PC-9 (cell line): ENCODE measurements at regions not wholly inside any gene's neighbourhood (a gene's known extent, or its start where the extent isn't known, plus 50 kb on each side); places are given as distances from the start of the nearest gene placed in this dataset.

ENCODE experiments used
- BruUV-seq: library from RNA; stranded (reverse); fragments of 400-500 nt; replicated peaks from 2 replicates; lab custom pipeline; 2021; lab: Mats Ljungman, UMichigan
- CTCF ChIA-PET: fragments of 300-600 bp; sonication (Branson Sonifier 250); formaldehyde crosslinking; loops from one replicate; lab custom pipeline; 2022; ENCODE audit warnings: antibody characterized with exemption; lab: Charles Lee
- POLR2A ChIA-PET: fragments of 300-600 bp; sonication (Branson Sonifier 250); formaldehyde crosslinking; loops from one replicate; lab custom pipeline; 2022; ENCODE audit warnings: antibody characterized with exemption; ENCODE audit not compliant: unreplicated experiment; lab: Charles Lee
- DNase-seq, 2 experiments: peaks; one replicate each; pipeline versions ENCODE4 v3.0.0 to v3.0.0-alpha.2; 2015 to 2022; ENCODE audit warnings: mixed read lengths in 1 of 2
- H2AFZ ChIP-seq: fragments of 200-600 bp; sonication (generic); 2 replicates; pipeline ENCODE4 v1.8.1; 2017; ENCODE audit warnings: antibody characterized with exemption
- H3F3A ChIP-seq: fragments of 200-600 bp; sonication (generic); 2 replicates; pipeline ENCODE4 v1.8.1; 2017; ENCODE audit warnings: antibody characterized with exemption, mild to moderate bottlenecking, low read depth; ENCODE audit not compliant: insufficient read depth
- H3K27ac ChIP-seq: fragments of 200-600 bp; sonication (generic); 2 replicates; pipeline ENCODE4 v1.6.1; 2016; ENCODE audit warnings: mixed run types
- H3K27me3 ChIP-seq: fragments of 200-600 bp; sonication (generic); 2 replicates; pipeline ENCODE4 v1.6.1; 2016; ENCODE audit warnings: low read depth, mixed run types; ENCODE audit not compliant: insufficient read depth
- H3K36me3 ChIP-seq: fragments of 200-600 bp; sonication (generic); 2 replicates; pipeline ENCODE4 v1.6.1; 2016; ENCODE audit warnings: low read depth, mixed run types
- H3K4me1 ChIP-seq: fragments of 200-600 bp; sonication (generic); replicated peaks from 2 replicates; pipeline ENCODE4 v1.6.1; 2016; ENCODE audit warnings: mixed run types; ENCODE audit not compliant: insufficient read depth
- H3K4me2 ChIP-seq: fragments of 200-600 bp; sonication (generic); 2 replicates; pipeline ENCODE4 v1.6.1; 2017; ENCODE audit warnings: mixed run types
- H3K4me3 ChIP-seq: fragments of 200-600 bp; sonication (generic); 2 replicates; pipeline ENCODE4 v1.6.1; 2016; ENCODE audit warnings: mixed run types
- H3K79me2 ChIP-seq: fragments of 200-600 bp; sonication (generic); 2 replicates; pipeline ENCODE4 v1.6.1; 2017; ENCODE audit warnings: low read depth, mixed run types
- H3K9me2 ChIP-seq: fragments of 200-600 bp; sonication (generic); 2 replicates; pipeline ENCODE4 v1.8.1; 2017; ENCODE audit warnings: mild to moderate bottlenecking; ENCODE audit not compliant: insufficient read depth
- H3K9me3 ChIP-seq: fragments of 200-600 bp; sonication (generic); 2 replicates; pipeline ENCODE4 v1.8.1; 2016; ENCODE audit warnings: low read depth; ENCODE audit not compliant: insufficient read depth
- H4K20me1 ChIP-seq: fragments of 200-600 bp; sonication (generic); 2 replicates; pipeline ENCODE4 v1.8.1; 2017; ENCODE audit not compliant: insufficient read depth
- EZH2 ChIP-seq: fragments of 200-600 bp; sonication (generic); IDR thresholded peaks from 2 replicates; pipeline ENCODE4 v1.8.0; 2017; ENCODE audit warnings: antibody characterized with exemption, low read depth
- intact Hi-C: fragments of 100-400 bp; cut with micrococcal nuclease; formaldehyde crosslinking; loops from one replicate; pipeline ENCODE4 v1.10.0; 2022; ENCODE audit not compliant: unreplicated experiment
- TF ChIP-seq, protein P1 (sequence below): fragments of 200-600 bp; sonication (generic); conservative IDR thresholded peaks from 2 replicates; pipeline ENCODE4 v1.6.1; 2017; ENCODE audit warnings: mixed run types, antibody characterized with exemption, mild to moderate bottlenecking, moderate library complexity

- peaks cover 7% of the 10 kb centered on the region; the same call in 1 of the 2 replicates for H3K9me3 ChIP-seq
- no peaks in the 10 kb centered on the region for H3K27me3 ChIP-seq
- no peak overlapping the region for H3K4me3 ChIP-seq
- no peak for DNase-seq
- H3K27ac ChIP-seq, result no peak overlapping the region
- H3K4me1 ChIP-seq, result peaks cover 9% of the 10 kb centered on the region
- no peaks in the 10 kb centered on the region for H3K36me3 ChIP-seq
- ChIA-PET POLR2A (no interaction called here), CTCF (no interaction called here)
- H3K9me2 ChIP-seq, result no peaks in the 10 kb centered on the region
- TF ChIP-seq, protein P1, sequence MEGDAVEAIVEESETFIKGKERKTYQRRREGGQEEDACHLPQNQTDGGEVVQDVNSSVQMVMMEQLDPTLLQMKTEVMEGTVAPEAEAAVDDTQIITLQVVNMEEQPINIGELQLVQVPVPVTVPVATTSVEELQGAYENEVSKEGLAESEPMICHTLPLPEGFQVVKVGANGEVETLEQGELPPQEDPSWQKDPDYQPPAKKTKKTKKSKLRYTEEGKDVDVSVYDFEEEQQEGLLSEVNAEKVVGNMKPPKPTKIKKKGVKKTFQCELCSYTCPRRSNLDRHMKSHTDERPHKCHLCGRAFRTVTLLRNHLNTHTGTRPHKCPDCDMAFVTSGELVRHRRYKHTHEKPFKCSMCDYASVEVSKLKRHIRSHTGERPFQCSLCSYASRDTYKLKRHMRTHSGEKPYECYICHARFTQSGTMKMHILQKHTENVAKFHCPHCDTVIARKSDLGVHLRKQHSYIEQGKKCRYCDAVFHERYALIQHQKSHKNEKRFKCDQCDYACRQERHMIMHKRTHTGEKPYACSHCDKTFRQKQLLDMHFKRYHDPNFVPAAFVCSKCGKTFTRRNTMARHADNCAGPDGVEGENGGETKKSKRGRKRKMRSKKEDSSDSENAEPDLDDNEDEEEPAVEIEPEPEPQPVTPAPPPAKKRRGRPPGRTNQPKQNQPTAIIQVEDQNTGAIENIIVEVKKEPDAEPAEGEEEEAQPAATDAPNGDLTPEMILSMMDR, result no peak
- TF ChIP-seq EZH2, result no peak
- intact Hi-C loops, result no loop called here
- no peaks in the 10 kb centered on the region for H3K79me2 ChIP-seq
- no peaks in the 10 kb centered on the region for H4K20me1 ChIP-seq
- peaks cover 3% of the 10 kb centered on the region; the same call in 1 of the 2 replicates for H3F3A ChIP-seq
- BruUV-seq, result no TSS peak
- no peak overlapping the region for H3K4me2 ChIP-seq
- no peak overlapping the region for H2AFZ ChIP-seq
Observed at GRCh38 chr3:159413319-159413718, 575.3 kb upstream of the IL12A start.

GRCh38 chr3:159416856-159417255 is 571.8 kb upstream of the IL12A start:
- peaks cover 17% of the 10 kb centered on the region for H3F3A ChIP-seq
- ChIA-PET CTCF (no interaction called here), POLR2A (interaction anchor here (0.9 to 1.0 kb wide), 2 partner anchors 42 to 346 kb away, joined by 7 read pairs; no protein-coding TSS in a partner anchor)
- no peaks in the 10 kb centered on the region for H3K27me3 ChIP-seq
- H3K27ac ChIP-seq, result no peak overlapping the region
- H3K9me2 ChIP-seq, result no peaks in the 10 kb centered on the region
- no TSS peak for BruUV-seq
- no peak overlapping the region for H3K4me3 ChIP-seq
- no peak overlapping the region for H3K4me2 ChIP-seq
- H3K79me2 ChIP-seq, result no peaks in the 10 kb centered on the region
- no peak for TF ChIP-seq EZH2
- TF ChIP-seq, protein P1, result no peak
- intact Hi-C loops, result loop anchor here (5.0 kb wide), 2 partner anchors 395 to 980 kb away; partner anchors contain the start of genes IFT80 and SMC4
- DNase-seq, result peak in 1 of 2 experiments; percentile 24
- no peaks in the 10 kb centered on the region for H3K9me3 ChIP-seq
- no peaks in the 10 kb centered on the region for H3K36me3 ChIP-seq
- no peaks in the 10 kb centered on the region for H4K20me1 ChIP-seq
- H2AFZ ChIP-seq, result no peak overlapping the region
- peaks cover 26% of the 10 kb centered on the region for H3K4me1 ChIP-seq

DNA sequence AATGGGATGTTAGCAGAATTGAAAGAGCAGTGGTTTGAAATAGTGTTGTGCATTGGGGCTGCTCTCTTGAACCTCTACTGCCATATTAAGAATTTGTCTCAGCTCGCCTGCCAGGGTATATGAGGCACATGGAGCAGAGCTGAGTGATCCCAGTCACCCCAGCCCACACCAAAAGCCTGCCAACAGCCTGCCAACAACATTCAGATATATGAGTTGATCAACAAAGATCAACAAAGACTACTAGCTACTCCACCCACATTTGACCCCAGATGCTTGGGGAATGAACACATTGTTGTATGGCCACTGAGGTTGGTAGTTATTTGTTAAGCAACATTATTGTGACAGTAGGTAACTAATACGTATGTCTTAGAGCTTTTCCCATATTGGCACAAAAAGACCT is 570.9 kb upstream of the IL12A start:
- no TSS peak for BruUV-seq
- peaks cover 17% of the 10 kb centered on the region for H3F3A ChIP-seq
- CTCF ChIA-PET, result no interaction called here
- H3K27me3 ChIP-seq, result no peaks in the 10 kb centered on the region
- no peaks in the 10 kb centered on the region for H3K9me2 ChIP-seq
- peak; percentile 57 to 63 for DNase-seq
- H3K36me3 ChIP-seq, result no peaks in the 10 kb centered on the region
- intact Hi-C loops, result loop anchor here (2.0 to 5.0 kb wide), 5 partner anchors 151 to 980 kb away; partner anchors contain the start of genes IFT80 and SMC4
- no peak overlapping the region for H2AFZ ChIP-seq
- peak overlapping the region; percentile 82 for H3K27ac ChIP-seq
- 0 out of 2 replicates have a peak overlapping the region, but pooled peaks have one; percentile 55 for H3K4me2 ChIP-seq
- H4K20me1 ChIP-seq, result no peaks in the 10 kb centered on the region
- POLR2A ChIA-PET, result interaction anchor here (0.6 to 1.0 kb wide), 6 partner anchors 41 to 370 kb away, joined by 3 to 7 read pairs (median 6); no protein-coding TSS in a partner anchor
- no peak overlapping the region for H3K4me3 ChIP-seq
- peaks cover 26% of the 10 kb centered on the region for H3K4me1 ChIP-seq
- TF ChIP-seq, protein P1, result no peak
- TF ChIP-seq EZH2, result no peak
- H3K9me3 ChIP-seq, result no peaks in the 10 kb centered on the region
- H3K79me2 ChIP-seq, result no peaks in the 10 kb centered on the region
